Activated naive CD8-positive, alpha-beta T cell treated with anti-CD3 and anti-CD28 coated beads, Interleukin-2, amount 50 U/mL, for 16 hours (primary cell): ENCODE measurements at regions not wholly inside any gene's neighbourhood (a gene's known extent, or its start where the extent isn't known, plus 50 kb on each side); places are given as distances from the start of the nearest gene placed in this dataset.
"Not testable (repeated sequence)": the region's sequence is repeated elsewhere in the genome, so short reads cannot be mapped to it uniquely, and the experiment has no call there.

Experiments
- DNase-seq: peaks from one replicate; pipeline ENCODE4 v3.0.0-alpha.2; 2020; ENCODE audit warnings: low read depth, low spot score

DNA sequence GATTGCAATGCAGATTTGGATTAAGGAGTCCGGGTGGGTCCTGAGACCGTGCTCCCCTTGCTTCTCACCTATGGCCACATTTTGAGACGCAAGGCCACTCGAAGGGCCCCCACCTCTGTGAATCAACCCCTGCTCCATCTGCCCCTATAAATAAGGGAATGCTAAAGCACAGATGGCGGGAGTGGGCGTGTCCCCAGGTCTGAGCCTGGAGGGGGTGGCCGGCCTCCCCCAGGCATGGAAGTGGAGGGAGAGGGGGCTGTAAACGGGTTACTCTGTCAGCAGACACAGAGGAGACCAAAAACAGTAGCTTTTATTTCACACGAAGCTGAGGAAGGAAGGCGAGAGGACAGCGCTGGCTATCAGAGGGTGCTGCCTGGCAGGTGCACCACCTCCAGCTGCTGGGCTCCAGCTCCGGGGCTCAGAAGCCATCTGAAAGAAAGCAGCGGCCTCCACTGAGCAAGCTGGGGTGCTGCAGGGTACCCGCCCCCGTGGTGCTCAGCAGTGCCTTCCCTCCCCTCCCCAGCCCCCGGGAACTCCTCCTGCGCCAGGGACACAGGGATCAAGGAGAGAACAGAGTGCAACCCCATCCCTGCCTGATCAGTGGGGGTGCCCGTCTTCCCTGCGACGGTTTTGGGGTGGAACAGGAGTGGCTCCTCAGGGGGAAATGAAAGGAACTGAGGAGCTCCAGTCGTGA lies 56.7 kb upstream of the RAB6C start:
- no peak for DNase-seq

- DNase-seq = no peak
These were observed 56.0 kb upstream of the RAB6C start for GRCh38 chr2:129923265-129924091.

- DNase-seq = not testable (repeated sequence)
These were observed 55.4 kb upstream of the RAB6C start for GRCh38 chr2:129924115-129924514.

DNA sequence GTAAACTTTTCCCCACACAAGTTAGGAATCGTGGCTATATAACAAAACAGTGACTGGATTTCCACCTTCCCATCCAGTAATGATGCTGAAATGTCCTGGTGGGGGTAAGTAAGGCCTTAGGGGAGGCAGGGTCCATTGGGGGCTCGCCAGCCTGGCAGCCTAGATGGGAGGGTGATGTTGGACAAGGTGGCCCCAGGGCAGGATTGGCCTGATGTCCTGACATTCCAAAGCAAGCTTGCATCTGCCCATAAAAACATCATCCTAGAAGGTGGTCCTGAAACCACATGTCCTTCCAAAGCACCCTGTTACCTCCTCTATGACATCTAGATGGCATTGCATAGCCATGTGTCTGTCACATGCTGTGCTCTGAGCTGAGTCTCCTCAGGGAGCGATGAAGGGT lies 54.1 kb upstream of the RAB6C start:
- no peak for DNase-seq

DNA sequence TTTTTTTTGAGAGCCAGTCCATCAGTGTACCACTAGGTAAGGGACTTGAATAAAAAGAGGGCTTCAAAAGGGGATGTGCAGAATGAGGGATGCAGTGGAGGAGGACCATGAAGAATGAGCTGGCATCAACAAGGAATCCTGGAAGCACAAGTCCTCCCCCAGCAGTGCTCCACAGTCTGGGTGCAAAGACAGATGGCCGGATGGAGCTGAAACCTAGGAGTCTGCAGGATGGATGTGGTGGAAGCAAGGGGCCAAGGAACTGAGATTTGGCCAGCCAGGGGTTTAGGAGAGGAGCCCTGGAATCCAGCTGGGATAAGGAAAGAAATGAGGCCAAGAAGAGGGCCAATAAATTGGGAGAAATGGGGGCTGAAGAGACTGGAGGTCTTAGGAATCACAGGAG lies 51.8 kb upstream of the RAB6C start:
- DNase-seq = no peak

GRCh38 chr2:129929321-129930290 lies 49.9 kb upstream of the RAB6C start:
- DNase-seq = no peak
